ENCODE measurements at regions not wholly inside any gene's neighbourhood (a gene's known extent, or its start where the extent isn't known, plus 50 kb on each side); places are given as distances from the start of the nearest gene placed in this dataset.

- H3K4me1 ChIP-seq (ENCODE audit: control insufficient read depth, insufficient read depth, low read length, unreplicated experiment) = no peaks in the 10 kb centered on the region
- H3K36me3 ChIP-seq (ENCODE audit: insufficient read depth, low read length) = no peaks in the 10 kb centered on the region
- H2AFZ ChIP-seq (ENCODE audit: low read length, unreplicated experiment) = no peak overlapping the region
- H3K79me2 ChIP-seq (ENCODE audit: control insufficient read depth, insufficient read depth, low read length, unreplicated experiment) = no peaks in the 10 kb centered on the region
- no peak overlapping the region for H3K27ac ChIP-seq (ENCODE audit: low read depth, low read length)
- H3K4me3 ChIP-seq (ENCODE audit: low read depth, low read length) = no peak overlapping the region
- no peaks in the 10 kb centered on the region for H3K27me3 ChIP-seq (ENCODE audit: insufficient read depth, low read length)
These were observed 581.7 kb downstream of the SLC4A3 start for GRCh38 chr2:220209093-220209492.

GRCh38 chr2:220209751-220210150, 582.3 kb downstream of the SLC4A3 start:
- no peaks in the 10 kb centered on the region for H3K79me2 ChIP-seq (ENCODE audit: control insufficient read depth, insufficient read depth, low read length, unreplicated experiment)

GRCh38 chr2:220212296-220213080, 585.1 kb downstream of the SLC4A3 start:
- Histone ChIP-seq H3K36me3 (ENCODE audit: insufficient read depth, low read length) (no peaks in the 10 kb centered on the region), H3K27me3 (ENCODE audit: insufficient read depth, low read length) (no peaks in the 10 kb centered on the region), H3K27ac (ENCODE audit: low read depth, low read length) (no peak overlapping the region)

More at GRCh38 chr2:220209751-220210150, 582.3 kb downstream of the SLC4A3 start:
- Histone ChIP-seq H3K4me3 (ENCODE audit: low read depth, low read length) (no peak overlapping the region), H2AFZ (ENCODE audit: low read length, unreplicated experiment) (no peak overlapping the region), H3K27me3 (ENCODE audit: insufficient read depth, low read length) (no peaks in the 10 kb centered on the region), H3K27ac (ENCODE audit: low read depth, low read length) (no peak overlapping the region), H3K36me3 (ENCODE audit: insufficient read depth, low read length) (no peaks in the 10 kb centered on the region), H3K4me1 (ENCODE audit: control insufficient read depth, insufficient read depth, low read length, unreplicated experiment) (no peaks in the 10 kb centered on the region)

GRCh38 chr2:220215785-220216184, 588.4 kb downstream of the SLC4A3 start:
- H3K27me3 ChIP-seq (ENCODE audit: insufficient read depth, low read length) = no peaks in the 10 kb centered on the region
- no peaks in the 10 kb centered on the region for H3K36me3 ChIP-seq (ENCODE audit: insufficient read depth, low read length)
- no peak overlapping the region for H3K27ac ChIP-seq (ENCODE audit: low read depth, low read length)
- H3K4me3 ChIP-seq (ENCODE audit: low read depth, low read length) = no peak overlapping the region
- H3K4me1 ChIP-seq (ENCODE audit: control insufficient read depth, insufficient read depth, low read length, unreplicated experiment) = no peaks in the 10 kb centered on the region
- H3K79me2 ChIP-seq (ENCODE audit: control insufficient read depth, insufficient read depth, low read length, unreplicated experiment) = no peaks in the 10 kb centered on the region
- no peak overlapping the region for H2AFZ ChIP-seq (ENCODE audit: low read length, unreplicated experiment)

More at GRCh38 chr2:220212296-220213080, 585.1 kb downstream of the SLC4A3 start:
- Histone ChIP-seq H2AFZ (ENCODE audit: low read length, unreplicated experiment) (no peak overlapping the region), H3K79me2 (ENCODE audit: control insufficient read depth, insufficient read depth, low read length, unreplicated experiment) (no peaks in the 10 kb centered on the region), H3K4me3 (ENCODE audit: low read depth, low read length) (no peak overlapping the region), H3K4me1 (ENCODE audit: control insufficient read depth, insufficient read depth, low read length, unreplicated experiment) (no peaks in the 10 kb centered on the region)

GRCh38 chr2:220219371-220219770, 591.9 kb downstream of the SLC4A3 start:
- H3K79me2 ChIP-seq (ENCODE audit: control insufficient read depth, insufficient read depth, low read length, unreplicated experiment) = no peaks in the 10 kb centered on the region
- H3K27ac ChIP-seq (ENCODE audit: low read depth, low read length) = no peak overlapping the region
- H2AFZ ChIP-seq (ENCODE audit: low read length, unreplicated experiment) = no peak overlapping the region
- peaks cover under 1% of the 10 kb centered on the region for H3K4me1 ChIP-seq (ENCODE audit: control insufficient read depth, insufficient read depth, low read length, unreplicated experiment)
- no peak overlapping the region for H3K4me3 ChIP-seq (ENCODE audit: low read depth, low read length)
- H3K36me3 ChIP-seq (ENCODE audit: insufficient read depth, low read length) = no peaks in the 10 kb centered on the region
- no peaks in the 10 kb centered on the region for H3K27me3 ChIP-seq (ENCODE audit: insufficient read depth, low read length)

GRCh38 chr2:220220009-220220408, 592.6 kb downstream of the SLC4A3 start:
- Histone ChIP-seq H3K79me2 (ENCODE audit: control insufficient read depth, insufficient read depth, low read length, unreplicated experiment) (no peaks in the 10 kb centered on the region), H3K4me1 (ENCODE audit: control insufficient read depth, insufficient read depth, low read length, unreplicated experiment) (peaks cover 7% of the 10 kb centered on the region), H3K27ac (ENCODE audit: low read depth, low read length) (no peak overlapping the region), H3K4me3 (ENCODE audit: low read depth, low read length) (no peak overlapping the region), H2AFZ (ENCODE audit: low read length, unreplicated experiment) (no peak overlapping the region), H3K36me3 (ENCODE audit: insufficient read depth, low read length) (no peaks in the 10 kb centered on the region), H3K27me3 (ENCODE audit: insufficient read depth, low read length) (no peaks in the 10 kb centered on the region)

- Histone ChIP-seq H3K27ac (ENCODE audit: low read depth, low read length) (no peak overlapping the region), H3K27me3 (ENCODE audit: insufficient read depth, low read length) (no peaks in the 10 kb centered on the region), H3K4me3 (ENCODE audit: low read depth, low read length) (no peak overlapping the region), H2AFZ (ENCODE audit: low read length, unreplicated experiment) (no peak overlapping the region), H3K36me3 (ENCODE audit: insufficient read depth, low read length) (no peaks in the 10 kb centered on the region), H3K79me2 (ENCODE audit: control insufficient read depth, insufficient read depth, low read length, unreplicated experiment) (no peaks in the 10 kb centered on the region), H3K4me1 (ENCODE audit: control insufficient read depth, insufficient read depth, low read length, unreplicated experiment) (peaks cover 10% of the 10 kb centered on the region)
These were observed 594.6 kb downstream of the SLC4A3 start for GRCh38 chr2:220221992-220222391.

GRCh38 chr2:220224691-220225543, 597.5 kb downstream of the SLC4A3 start:
- H2AFZ ChIP-seq (ENCODE audit: low read length, unreplicated experiment) = peak overlapping the region; percentile 58
- peak overlapping the region; percentile 36; the same call in 1 of the 2 replicates for H3K27ac ChIP-seq (ENCODE audit: low read depth, low read length)
- no peaks in the 10 kb centered on the region for H3K79me2 ChIP-seq (ENCODE audit: control insufficient read depth, insufficient read depth, low read length, unreplicated experiment)
- no peaks in the 10 kb centered on the region for H3K36me3 ChIP-seq (ENCODE audit: insufficient read depth, low read length)
- H3K27me3 ChIP-seq (ENCODE audit: insufficient read depth, low read length) = no peaks in the 10 kb centered on the region
- peaks cover 32% of the 10 kb centered on the region for H3K4me1 ChIP-seq (ENCODE audit: control insufficient read depth, insufficient read depth, low read length, unreplicated experiment)
- no peak overlapping the region for H3K4me3 ChIP-seq (ENCODE audit: low read depth, low read length)

- no peak overlapping the region for H3K27ac ChIP-seq (ENCODE audit: low read depth, low read length)
- H3K27me3 ChIP-seq (ENCODE audit: insufficient read depth, low read length) = no peaks in the 10 kb centered on the region
- H3K36me3 ChIP-seq (ENCODE audit: insufficient read depth, low read length) = no peaks in the 10 kb centered on the region
- H2AFZ ChIP-seq (ENCODE audit: low read length, unreplicated experiment) = no peak overlapping the region
- H3K79me2 ChIP-seq (ENCODE audit: control insufficient read depth, insufficient read depth, low read length, unreplicated experiment) = no peaks in the 10 kb centered on the region
- H3K4me1 ChIP-seq (ENCODE audit: control insufficient read depth, insufficient read depth, low read length, unreplicated experiment) = peaks cover 43% of the 10 kb centered on the region
- H3K4me3 ChIP-seq (ENCODE audit: low read depth, low read length) = no peak overlapping the region
These were observed 598.6 kb downstream of the SLC4A3 start for GRCh38 chr2:220226076-220226475.

GRCh38 chr2:220226546-220226945, 599.1 kb downstream of the SLC4A3 start:
- Histone ChIP-seq H3K27me3 (ENCODE audit: insufficient read depth, low read length) (no peaks in the 10 kb centered on the region), H3K27ac (ENCODE audit: low read depth, low read length) (no peak overlapping the region), H2AFZ (ENCODE audit: low read length, unreplicated experiment) (peak overlapping the region; percentile 15), H3K4me3 (ENCODE audit: low read depth, low read length) (no peak overlapping the region), H3K4me1 (ENCODE audit: control insufficient read depth, insufficient read depth, low read length, unreplicated experiment) (peaks cover 48% of the 10 kb centered on the region), H3K36me3 (ENCODE audit: insufficient read depth, low read length) (no peaks in the 10 kb centered on the region), H3K79me2 (ENCODE audit: control insufficient read depth, insufficient read depth, low read length, unreplicated experiment) (no peaks in the 10 kb centered on the region)
